HG03354 (cell line): ENCODE measurements at regions not wholly inside any gene's neighbourhood (a gene's known extent, or its start where the extent isn't known, plus 50 kb on each side); places are given as distances from the start of the nearest gene placed in this dataset.

Experiments
- ATAC-seq: cut with Tn5 transposase; IDR thresholded peaks from one replicate; pipeline ENCODE4 v1.9.1; 2021; ENCODE audit warnings: mild to moderate bottlenecking; ENCODE audit not compliant: unreplicated experiment, poor library complexity, severe bottlenecking

DNA sequence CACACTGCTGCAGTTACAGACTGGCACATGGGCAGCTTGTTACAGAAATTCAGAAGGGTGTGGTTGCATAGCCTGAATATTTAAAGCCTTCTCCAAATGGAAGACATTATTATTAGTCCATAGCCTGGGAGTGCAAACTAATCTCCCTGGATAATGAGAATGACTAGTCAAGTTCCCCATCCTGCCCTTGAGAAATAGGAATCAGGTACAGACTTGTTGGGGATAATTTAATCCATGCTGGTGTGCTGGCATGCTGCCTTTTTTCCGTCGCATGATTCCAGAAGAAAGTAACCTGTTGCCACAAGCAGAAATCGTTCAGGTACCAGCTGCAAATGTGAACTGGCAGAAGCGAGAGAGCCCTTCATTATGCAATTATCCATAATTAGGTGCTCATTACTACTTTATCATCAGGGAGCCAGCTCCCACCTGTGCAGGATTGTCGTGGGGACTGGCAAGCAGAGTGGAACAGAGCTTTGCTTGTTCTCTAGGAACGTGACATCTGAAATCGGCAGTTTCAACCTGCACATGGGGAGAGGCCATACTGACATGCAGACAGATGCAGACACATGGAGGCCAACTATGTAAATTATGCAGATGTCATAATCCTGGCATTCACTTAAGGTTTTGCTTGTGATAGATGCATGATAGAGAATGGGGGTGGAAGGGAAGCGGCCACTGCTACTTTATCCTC lies 419.4 kb downstream of the PMP22 start:
- ATAC-seq = no peak

- ATAC-seq = no peak
These were observed 421.9 kb downstream of the PMP22 start for GRCh38 chr17:14843086-14843795.

DNA sequence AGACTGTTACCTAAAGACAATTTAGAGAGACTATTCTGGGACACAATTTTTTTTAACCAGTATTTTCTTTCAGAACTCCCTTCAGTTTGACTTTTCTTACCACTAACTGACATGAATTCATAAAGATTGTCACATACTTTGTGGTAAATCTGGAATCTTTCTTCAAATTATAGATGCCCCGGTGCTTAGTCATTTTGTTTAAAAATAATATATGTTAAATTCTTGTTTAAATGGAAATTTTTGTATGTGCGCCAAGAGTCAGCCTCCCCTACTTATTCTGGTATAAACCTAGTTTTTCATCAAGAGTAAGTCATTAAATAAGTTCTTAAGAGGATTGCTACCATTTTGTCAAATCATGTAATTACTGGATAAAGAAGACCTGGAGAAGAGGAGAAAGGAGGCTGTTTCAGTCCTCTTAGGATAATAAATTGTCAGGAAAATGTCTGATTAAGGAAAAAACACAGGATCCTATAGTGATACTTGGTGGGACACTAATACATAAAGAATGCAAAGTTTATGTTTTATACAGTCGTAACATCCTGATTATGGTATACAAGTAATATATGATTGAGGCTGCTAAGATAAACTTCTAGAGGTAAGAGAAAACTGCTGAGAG lies 424.4 kb downstream of the PMP22 start:
- no peak for ATAC-seq

DNA sequence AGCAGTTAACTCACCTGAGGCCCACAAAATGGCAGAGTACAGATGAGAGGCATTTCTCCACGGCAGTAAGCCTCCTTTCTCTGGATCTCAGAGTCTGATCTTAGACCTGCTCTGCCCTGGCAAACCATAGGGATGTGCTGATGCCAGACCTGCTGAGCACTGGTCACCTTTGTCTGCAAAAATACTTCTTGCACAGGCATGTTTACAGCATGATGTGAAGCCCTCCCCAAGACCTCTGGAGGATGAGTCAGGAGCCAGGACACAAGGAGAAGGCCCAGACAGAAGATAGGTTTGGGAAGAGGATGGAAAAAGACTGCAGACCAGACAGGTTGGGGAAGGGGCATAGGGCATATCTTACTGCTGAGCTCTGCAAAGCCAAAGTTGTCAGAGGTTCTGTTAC lies 426.6 kb downstream of the PMP22 start:
- no peak for ATAC-seq

DNA sequence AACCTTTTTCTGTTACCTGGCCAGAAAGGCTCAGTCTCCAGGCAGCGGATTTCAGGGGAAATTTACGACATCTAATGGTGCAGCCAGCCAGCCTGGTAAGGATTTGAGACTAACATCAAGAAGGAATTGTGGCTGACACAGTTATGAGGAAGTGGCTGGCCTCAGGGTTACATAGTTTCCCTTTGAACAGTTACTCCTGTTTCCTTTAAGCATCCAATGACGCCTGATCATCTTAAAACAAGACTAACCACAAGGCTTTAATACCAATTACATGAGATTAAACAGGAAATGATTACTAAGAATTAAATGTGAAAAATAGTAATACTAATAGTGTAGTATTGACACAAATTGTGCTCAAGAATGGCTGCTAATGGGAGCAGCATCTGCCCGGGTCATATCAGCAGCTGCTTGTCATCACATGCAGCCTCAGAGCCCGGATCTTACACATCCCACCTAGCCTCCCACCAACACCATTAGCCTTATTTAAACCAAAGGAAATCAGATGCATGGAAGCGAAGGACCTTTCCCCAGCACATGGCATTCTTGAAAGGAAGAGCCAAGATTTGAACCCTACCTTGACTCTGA lies 431.8 kb downstream of the PMP22 start:
- no peak for ATAC-seq

DNA sequence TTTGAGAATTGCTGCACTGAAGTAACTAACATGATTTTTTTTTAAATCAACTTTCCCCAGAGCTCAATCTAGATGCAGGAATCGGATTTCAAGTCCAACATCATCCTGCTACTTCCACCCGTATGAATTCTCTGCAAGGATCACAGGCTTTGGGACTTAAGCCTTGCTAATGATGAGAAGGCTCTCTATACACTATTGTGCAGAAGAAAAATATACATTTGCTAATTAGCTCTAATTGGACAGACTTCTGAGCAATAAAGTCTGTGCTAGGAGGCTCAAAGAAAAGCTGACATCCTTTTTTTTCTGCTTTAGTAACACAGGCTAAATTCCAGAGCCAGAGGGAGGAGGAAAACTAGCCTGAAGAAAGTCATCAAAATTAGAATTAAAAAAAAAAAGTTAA lies 433.6 kb downstream of the PMP22 start:
- no peak for ATAC-seq

DNA sequence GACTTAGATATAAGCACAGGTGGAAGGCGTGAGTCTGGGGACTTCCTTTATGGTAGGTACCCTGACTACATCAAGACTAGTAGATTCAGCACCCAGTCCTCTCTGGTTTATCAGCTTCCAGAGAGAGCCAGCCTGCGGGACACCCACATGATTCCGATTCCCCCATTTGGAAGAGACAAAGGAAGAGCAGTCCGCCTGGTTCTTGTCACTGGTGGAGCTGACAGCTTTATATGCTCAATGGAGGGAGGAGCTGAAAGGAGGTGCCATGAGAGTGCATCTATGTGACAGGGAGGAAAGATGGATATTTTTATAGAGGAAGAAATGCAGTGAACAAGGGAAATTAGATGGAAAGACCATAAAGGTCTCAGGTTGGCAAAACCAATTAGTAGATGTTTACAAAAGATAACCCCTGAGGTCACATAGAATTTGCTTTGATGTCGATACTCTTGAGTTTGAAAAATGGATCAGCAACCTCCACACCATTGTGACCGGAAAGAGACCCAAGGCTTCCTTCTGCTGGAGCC lies 437.7 kb downstream of the PMP22 start:
- ATAC-seq = no peak

DNA sequence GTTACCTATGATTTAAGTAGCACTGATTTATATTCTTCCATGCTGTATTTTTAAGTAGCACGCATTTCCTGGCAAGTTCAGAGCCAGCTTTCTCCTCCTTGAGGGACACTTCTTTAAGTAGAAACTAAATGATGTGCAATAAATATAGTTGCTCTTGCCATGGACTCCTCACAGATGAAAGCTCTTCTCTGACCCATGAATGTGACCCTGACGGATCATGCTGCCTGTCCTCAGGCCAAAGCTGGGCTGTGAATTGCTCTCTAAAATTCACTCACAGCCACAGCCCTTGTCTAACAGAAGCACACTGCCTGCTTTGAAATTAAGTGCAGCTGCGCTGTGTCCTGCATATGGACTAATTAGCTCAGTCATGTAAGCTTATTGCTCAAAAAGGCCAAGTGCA lies 438.8 kb downstream of the PMP22 start:
- ATAC-seq = no peak

GRCh38 chr17:14818469-14818868 lies 446.7 kb downstream of the PMP22 start:
- no peak for ATAC-seq

GRCh38 chr17:14815079-14815478 lies 450.0 kb downstream of the PMP22 start:
- no peak for ATAC-seq

- ATAC-seq = no peak
These were observed 451.3 kb downstream of the PMP22 start for GRCh38 chr17:14813649-14814370.

DNA sequence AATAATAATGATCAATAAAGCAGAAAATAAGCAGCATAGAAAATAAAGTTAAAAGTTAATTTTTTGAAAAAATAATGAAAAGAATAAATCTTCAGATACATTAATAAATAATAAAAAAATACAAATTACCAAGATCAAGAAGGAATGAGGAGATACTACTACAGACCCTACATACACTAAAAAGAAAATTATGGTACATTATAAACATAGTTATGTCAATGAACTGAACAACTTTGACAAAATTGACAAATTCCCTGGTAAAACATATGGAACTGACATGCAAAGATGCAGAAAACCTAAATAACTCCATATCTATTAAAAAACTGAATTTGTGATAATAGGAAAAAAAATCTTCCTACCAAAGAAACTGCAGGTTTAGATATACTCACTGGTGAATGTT lies 456.7 kb downstream of the PMP22 start:
- no peak for ATAC-seq

- no peak for ATAC-seq
These were observed 459.8 kb downstream of the PMP22 start for GRCh38 chr17:14805348-14805747.

GRCh38 chr17:14803826-14804225 lies 461.3 kb downstream of the PMP22 start:
- no peak for ATAC-seq

DNA sequence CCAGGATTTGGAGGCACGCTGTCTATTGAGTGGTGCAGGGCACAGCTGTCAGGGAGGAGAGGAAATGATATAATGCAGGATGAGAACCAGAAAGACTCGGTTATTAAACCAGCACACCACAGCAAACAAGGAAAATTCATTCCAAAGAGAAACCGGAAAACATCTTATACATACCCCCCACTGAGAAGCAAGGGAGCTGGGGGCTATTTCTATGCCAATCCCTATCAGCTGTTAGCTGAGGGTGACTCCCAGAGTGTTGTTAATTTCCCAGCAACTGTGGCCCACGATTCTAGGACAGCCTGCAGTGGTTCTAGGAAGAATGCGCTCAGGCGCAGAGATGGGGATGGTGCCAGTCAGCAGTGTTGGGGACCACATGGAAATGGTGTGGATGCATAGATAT lies 467.3 kb downstream of the PMP22 start:
- ATAC-seq = no peak

DNA sequence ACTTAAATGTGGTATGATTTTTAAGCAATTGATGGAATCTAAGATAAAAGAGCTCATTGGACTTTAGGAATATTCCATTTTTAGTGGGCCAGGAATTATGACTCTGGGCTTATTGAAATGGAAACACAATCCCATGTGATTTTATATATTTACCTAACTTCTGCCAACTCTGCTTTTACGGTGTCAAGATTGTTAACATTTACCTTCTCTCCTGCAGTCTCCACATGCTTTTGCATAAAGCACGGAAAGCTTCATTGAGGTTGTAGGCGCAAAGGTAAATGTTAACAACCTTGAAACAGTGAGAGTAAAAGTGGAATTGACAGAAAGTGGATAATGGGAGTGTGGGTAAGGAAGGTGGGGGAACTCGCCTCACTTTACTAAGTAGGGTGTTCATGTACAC lies 468.1 kb downstream of the PMP22 start:
- ATAC-seq = no peak

DNA sequence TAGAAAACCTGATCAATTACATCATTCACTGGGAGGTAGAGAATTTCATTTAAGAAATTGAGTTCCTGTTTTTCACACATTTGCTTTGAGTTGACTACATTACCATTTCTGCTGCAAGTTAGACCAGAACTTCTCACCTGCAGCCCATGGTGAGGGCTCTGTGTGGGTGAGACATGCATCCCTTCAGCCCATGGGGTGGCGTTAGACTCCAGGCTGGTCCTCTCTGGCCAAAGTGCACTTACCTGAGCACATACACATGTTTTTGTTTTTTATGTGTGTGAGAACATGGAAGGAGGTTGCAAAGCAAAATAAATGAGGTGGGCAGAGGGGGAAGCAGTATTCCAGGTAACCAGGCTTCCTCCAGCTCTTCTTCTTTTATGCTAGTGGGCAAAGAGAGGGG lies 470.2 kb downstream of the PMP22 start:
- ATAC-seq = no peak

DNA sequence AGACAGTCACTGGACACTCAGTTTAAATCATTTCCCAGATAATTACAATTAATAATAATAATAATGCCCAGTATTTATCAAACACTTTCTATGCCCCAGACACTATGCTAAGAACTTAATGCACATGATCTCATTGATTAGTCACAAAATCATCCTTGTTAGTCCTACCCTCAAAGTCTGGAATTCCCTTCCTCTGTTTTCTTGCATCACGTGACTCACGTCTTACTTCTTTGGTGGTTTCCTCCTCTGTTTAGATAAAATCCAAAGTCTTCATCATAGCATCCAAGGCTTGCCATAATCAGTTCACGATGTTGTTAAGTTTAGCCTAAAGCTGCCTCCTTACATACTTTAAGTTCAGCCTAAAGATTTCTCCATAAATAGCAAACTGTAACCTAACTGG lies 471.9 kb downstream of the PMP22 start:
- ATAC-seq = no peak

- no peak for ATAC-seq
These were observed 472.4 kb downstream of the PMP22 start for GRCh38 chr17:14792746-14793145.

GRCh38 chr17:14791221-14791620 lies 473.9 kb downstream of the PMP22 start:
- no peak for ATAC-seq
